Activated CD4-positive, alpha-beta T cell treated with anti-CD3 and anti-CD28 coated beads for 36 hours (primary cell): ENCODE measurements at regions not wholly inside any gene's neighbourhood (a gene's known extent, or its start where the extent isn't known, plus 50 kb on each side); places are given as distances from the start of the nearest gene placed in this dataset.
"Not testable (repeated sequence)": the region's sequence is repeated elsewhere in the genome, so short reads cannot be mapped to it uniquely, and the experiment has no call there.

Experiments
- ATAC-seq: fragments of 200-7000 bp; cut with Tn5 transposase; one replicate; pipeline ENCODE4 v1.10.0; 2021; ENCODE audit warnings: mild to moderate bottlenecking, moderate library complexity
- CTCF ChIA-PET: fragments of 350-600 bp; sonication (Branson Sonifier 250); formaldehyde crosslinking; loops from one replicate; lab custom pipeline; 2021; ENCODE audit warnings: antibody characterized with exemption; lab: Charles Lee
- POLR2A ChIA-PET: fragments of 350-600 bp; sonication (Branson Sonifier 250); formaldehyde crosslinking; loops from one replicate; lab custom pipeline; 2021; ENCODE audit warnings: antibody characterized with exemption, inconsistent platforms; lab: Charles Lee
- DNase-seq: peaks from one replicate; pipeline ENCODE4 v3.0.0-alpha.2; 2020
- H3K27ac Mint-ChIP-seq: one replicate; pipeline ENCODE4 v1.8.0; 2021; ENCODE audit warnings: mixed read lengths
- H3K27me3 Mint-ChIP-seq: one replicate; pipeline ENCODE4 v1.8.0; 2021; ENCODE audit warnings: mixed read lengths
- H3K36me3 Mint-ChIP-seq: one replicate; pipeline ENCODE4 v1.8.0; 2021; ENCODE audit warnings: low read depth, mixed read lengths
- H3K4me1 Mint-ChIP-seq: one replicate; pipeline ENCODE4 v1.8.0; 2021; ENCODE audit warnings: mixed read lengths
- H3K4me3 Mint-ChIP-seq: one replicate; pipeline ENCODE4 v1.8.0; 2021; ENCODE audit warnings: mild to moderate bottlenecking, moderate library complexity, mixed read lengths
- H3K9me3 Mint-ChIP-seq: one replicate; pipeline ENCODE4 v1.8.0; 2021; ENCODE audit warnings: low read depth, mixed read lengths
- intact Hi-C, 2 experiments: fragments of 100-400 bp; cut with DNase I in 1 of 2; cut with micrococcal nuclease in 1 of 2; formaldehyde crosslinking; loops; one replicate each; pipeline versions ENCODE4 v1.14.2 to v1.15.1; 2022 to 2024; cut with DNase I, micrococcal nuclease

DNA sequence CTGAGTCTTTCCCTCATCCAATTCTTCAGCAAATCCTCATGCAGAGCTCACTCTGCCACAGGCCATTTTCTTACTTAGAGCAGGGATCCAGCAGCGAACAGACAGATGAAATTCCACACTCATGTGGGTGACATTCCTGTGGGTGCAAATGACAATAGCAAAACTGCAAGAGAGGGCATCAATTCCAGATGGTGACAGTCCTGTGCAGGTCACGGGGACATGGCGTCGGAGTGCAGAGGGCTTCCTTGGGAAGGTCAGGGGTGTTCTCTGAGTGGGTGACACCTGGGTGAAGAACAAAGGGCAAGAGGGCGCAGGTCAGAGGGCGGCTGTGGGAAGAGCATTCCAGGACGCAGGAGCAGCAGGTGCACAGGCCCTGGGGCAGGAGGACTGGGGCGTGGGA, 500.0 kb downstream of the PREX1 start:
- CTCF ChIA-PET, H3K27ac Mint-ChIP-seq, DNase-seq, H3K36me3 Mint-ChIP-seq, intact Hi-C loops, H3K4me3 Mint-ChIP-seq, POLR2A ChIA-PET, H3K27me3 Mint-ChIP-seq, H3K9me3 Mint-ChIP-seq, H3K4me1 Mint-ChIP-seq, ATAC-seq: not testable (repeated sequence)

DNA sequence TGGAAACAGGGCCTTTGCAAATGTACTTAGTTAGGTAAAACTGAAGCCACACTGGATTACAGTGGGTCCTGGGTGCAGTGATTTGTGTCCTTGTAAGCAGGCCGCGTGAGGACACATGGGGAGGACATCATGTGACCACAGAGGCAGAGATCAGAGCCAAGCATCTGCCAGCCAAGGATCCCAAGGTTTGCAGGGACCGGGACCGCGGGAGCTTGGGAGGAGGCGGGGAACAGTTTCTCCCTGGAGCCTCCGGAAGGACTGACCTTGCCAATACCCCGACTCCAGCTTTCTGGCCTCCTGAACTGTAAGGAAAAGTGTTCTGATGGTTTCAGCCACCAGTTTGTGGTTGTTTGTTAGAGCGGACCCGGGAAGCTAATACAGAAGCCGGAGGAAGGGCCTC, 500.9 kb downstream of the PREX1 start:
- H3K4me1 Mint-ChIP-seq, result no peaks in the 10 kb centered on the region
- H3K27me3 Mint-ChIP-seq, result peaks cover 5% of the 10 kb centered on the region
- ChIA-PET CTCF (no interaction called here), POLR2A (no interaction called here)
- ATAC-seq (no peak), DNase-seq (no peak)
- H3K9me3 Mint-ChIP-seq, result no peaks in the 10 kb centered on the region
- H3K4me3 Mint-ChIP-seq, result no peak overlapping the region
- H3K27ac Mint-ChIP-seq, result no peak overlapping the region
- intact Hi-C loops, result no loop called here
- H3K36me3 Mint-ChIP-seq, result no peaks in the 10 kb centered on the region

DNA sequence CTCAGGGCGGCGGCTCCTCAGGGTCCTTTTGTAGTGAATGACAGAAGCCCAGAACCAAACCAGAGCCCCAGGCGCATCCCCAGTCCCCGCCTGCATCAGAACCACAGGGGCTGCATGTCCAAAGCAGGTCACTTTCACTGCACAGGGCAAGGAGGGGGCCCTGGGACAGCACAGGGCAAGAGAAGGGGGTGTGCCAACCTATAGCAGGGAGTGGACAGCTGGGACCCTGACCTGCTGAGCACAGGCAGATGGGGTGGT, 501.4 kb downstream of the PREX1 start:
- H3K36me3 Mint-ChIP-seq, result no peaks in the 10 kb centered on the region
- ChIA-PET POLR2A (no interaction called here), CTCF (no interaction called here)
- no peak overlapping the region for H3K4me3 Mint-ChIP-seq
- intact Hi-C loops, result no loop called here
- no peaks in the 10 kb centered on the region for H3K4me1 Mint-ChIP-seq
- no peak for DNase-seq
- H3K9me3 Mint-ChIP-seq, result no peaks in the 10 kb centered on the region
- ATAC-seq, result no peak
- peaks cover 3% of the 10 kb centered on the region for H3K27me3 Mint-ChIP-seq
- H3K27ac Mint-ChIP-seq, result no peak overlapping the region

DNA sequence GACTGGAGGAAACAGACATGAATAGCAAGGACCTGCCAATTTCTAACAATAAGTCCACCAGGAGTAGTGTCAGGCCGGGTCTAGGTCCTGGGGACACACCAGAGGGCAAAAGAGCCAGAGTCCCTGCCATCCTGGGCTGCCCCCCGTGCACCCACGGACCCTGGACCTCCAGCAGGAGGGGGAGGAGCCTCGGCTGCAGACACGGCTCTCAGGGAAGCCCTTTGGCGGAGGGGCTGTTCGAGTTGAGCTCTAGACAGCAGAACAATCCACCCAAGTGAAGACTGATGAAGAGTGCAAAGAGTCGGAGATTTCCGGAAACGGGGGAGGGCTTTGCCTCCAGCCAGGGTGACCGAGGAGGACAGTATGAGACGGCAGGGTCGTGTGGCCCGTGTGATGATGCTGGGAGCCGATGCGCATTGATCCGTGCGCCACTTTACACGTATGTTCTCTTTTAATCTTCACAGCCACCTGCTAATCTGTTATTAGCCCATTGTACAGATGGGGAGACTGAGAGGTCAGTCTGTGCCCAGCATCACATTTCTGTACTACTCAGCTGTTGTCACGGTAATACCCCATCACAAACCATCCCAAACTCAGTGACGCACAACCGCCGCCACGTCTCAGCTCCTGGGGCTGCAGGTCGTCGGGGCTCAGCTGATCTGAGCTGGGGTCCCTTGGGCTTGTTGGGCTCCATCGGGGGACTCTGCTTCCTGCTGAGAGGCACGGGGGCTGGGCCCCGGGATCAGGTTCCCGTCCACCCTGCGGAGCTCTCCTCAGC, 502.0 kb downstream of the PREX1 start:
- ChIA-PET POLR2A (no interaction called here), CTCF (no interaction called here)
- H3K27ac Mint-ChIP-seq, result no peak overlapping the region
- no peak overlapping the region for H3K4me3 Mint-ChIP-seq
- H3K9me3 Mint-ChIP-seq, result no peaks in the 10 kb centered on the region
- intact Hi-C loops, result no loop called here
- no peaks in the 10 kb centered on the region for H3K4me1 Mint-ChIP-seq
- DNase-seq (no peak), ATAC-seq (no peak)
- no peaks in the 10 kb centered on the region for H3K36me3 Mint-ChIP-seq
- peaks cover 3% of the 10 kb centered on the region for H3K27me3 Mint-ChIP-seq

DNA sequence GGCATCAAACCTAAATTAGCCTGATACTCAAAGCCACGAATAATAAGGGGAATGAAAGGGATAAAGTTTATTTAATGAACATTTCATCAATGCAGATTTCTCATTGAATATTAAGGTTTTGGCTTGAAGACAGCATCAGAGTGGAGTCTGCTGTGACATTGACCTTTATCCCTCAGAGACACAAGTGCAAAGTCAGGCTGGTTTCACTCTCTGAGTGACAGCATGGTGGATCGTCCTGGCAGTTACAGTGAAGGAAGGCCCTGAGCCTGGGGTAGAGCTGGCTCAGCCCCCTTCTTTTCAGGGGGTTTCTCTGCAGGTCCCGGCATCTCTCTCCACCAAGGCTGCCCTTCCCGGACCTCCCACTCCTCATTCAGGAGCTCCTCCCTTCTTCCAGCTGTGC, 503.1 kb downstream of the PREX1 start:
- intact Hi-C loops, result no loop called here
- H3K4me1 Mint-ChIP-seq, result no peaks in the 10 kb centered on the region
- CTCF ChIA-PET, result no interaction called here
- no peaks in the 10 kb centered on the region for H3K9me3 Mint-ChIP-seq
- ATAC-seq, result no peak
- H3K4me3 Mint-ChIP-seq, result no peak overlapping the region
- no peak overlapping the region for H3K27ac Mint-ChIP-seq
- peaks cover 3% of the 10 kb centered on the region for H3K27me3 Mint-ChIP-seq
- POLR2A ChIA-PET, result no interaction called here
- no peak for DNase-seq
- H3K36me3 Mint-ChIP-seq, result no peaks in the 10 kb centered on the region

DNA sequence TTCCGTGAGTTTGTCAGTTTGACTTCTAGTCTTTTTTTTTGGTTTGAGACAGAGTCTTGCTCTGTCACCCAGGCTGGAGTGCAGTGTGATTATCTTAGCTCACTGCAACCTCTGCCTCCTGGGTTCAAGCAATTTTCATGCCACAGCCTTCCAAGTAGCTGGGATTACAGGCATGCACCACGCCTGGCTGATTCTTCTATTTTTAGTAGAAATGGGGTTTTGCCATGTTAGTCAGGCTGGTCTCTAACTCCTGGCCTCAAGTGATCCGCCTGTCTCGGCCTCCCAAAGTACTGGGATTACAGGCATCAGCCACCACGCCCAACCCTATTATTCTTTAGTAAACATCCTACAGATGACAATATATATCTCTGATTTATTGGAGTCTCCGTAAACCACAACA, 506.5 kb downstream of the PREX1 start:
- CTCF ChIA-PET, result no interaction called here
- POLR2A ChIA-PET, result no interaction called here
- no peaks in the 10 kb centered on the region for H3K9me3 Mint-ChIP-seq
- H3K27ac Mint-ChIP-seq, result no peak overlapping the region
- DNase-seq (no peak), ATAC-seq (no peak)
- intact Hi-C loops, result no loop called here
- no peak overlapping the region for H3K4me3 Mint-ChIP-seq
- H3K36me3 Mint-ChIP-seq, result no peaks in the 10 kb centered on the region
- peaks cover 7% of the 10 kb centered on the region for H3K27me3 Mint-ChIP-seq
- no peaks in the 10 kb centered on the region for H3K4me1 Mint-ChIP-seq

DNA sequence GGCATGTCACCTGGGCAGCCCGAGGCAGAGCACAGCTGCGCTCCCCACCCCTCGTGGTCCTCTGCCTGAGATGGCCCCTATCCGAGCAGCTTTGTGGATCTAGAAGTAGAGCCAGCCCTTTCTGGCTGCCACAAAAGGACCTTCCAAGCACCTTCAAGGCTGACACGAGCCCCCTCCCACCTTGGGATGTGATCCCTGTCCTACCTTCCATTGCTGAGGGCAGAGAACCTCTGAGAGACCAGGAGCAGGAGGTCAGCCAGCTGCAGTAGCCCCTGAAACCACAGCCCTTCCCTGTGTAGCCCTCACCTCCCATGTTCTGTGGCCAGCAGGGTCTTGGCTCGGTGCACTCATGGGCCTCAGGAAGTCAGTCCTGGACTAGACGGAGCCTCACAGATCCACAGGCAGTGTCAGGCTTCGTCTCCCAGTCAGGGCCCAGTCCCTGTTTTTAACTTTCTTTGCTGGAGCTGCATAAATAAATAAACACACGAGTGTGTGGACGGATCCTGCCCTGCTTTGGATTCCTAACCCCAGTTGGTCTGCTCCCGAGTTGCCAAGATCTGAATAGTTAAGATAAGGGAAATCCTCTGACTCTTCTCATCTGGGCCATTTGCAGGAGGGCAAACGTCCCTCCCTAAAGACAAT, 507.7 kb downstream of the PREX1 start:
- ChIA-PET POLR2A (no interaction called here), CTCF (no interaction called here)
- Mint-ChIP-seq H3K9me3 (no peaks in the 10 kb centered on the region), H3K4me3 (no peak overlapping the region), H3K27me3 (peaks cover 6% of the 10 kb centered on the region), H3K4me1 (no peaks in the 10 kb centered on the region), H3K27ac (no peak overlapping the region), H3K36me3 (no peaks in the 10 kb centered on the region)
- DNase-seq (no peak), ATAC-seq (no peak)
- intact Hi-C loops, result no loop called here

DNA sequence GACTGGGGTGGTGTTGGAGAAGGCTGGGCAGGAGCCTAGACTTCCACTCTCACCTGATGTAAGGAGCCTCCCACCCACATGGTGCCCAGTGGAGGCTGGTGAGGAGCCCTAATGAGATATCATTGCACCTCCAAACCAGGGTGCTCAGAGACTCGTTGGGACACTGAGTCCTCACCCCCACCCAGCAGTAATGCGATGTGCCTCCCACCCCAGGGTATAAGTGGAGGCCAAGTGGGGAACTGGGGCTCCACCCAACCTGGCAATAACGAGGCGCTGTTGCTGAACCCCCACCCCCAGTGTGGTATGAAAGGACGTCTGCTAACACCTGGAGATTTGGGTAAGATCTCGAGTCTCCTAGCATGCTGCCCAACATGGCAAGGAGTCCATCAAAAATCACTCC, 510.2 kb downstream of the PREX1 start:
- ChIA-PET POLR2A (no interaction called here), CTCF (no interaction called here)
- ATAC-seq, result no peak
- intact Hi-C loops, result no loop called here
- peaks cover 8% of the 10 kb centered on the region for H3K27me3 Mint-ChIP-seq
- H3K4me1 Mint-ChIP-seq, result no peaks in the 10 kb centered on the region
- H3K36me3 Mint-ChIP-seq, result no peaks in the 10 kb centered on the region
- no peak for DNase-seq
- H3K27ac Mint-ChIP-seq, result no peak overlapping the region
- no peaks in the 10 kb centered on the region for H3K9me3 Mint-ChIP-seq
- no peak overlapping the region for H3K4me3 Mint-ChIP-seq

DNA sequence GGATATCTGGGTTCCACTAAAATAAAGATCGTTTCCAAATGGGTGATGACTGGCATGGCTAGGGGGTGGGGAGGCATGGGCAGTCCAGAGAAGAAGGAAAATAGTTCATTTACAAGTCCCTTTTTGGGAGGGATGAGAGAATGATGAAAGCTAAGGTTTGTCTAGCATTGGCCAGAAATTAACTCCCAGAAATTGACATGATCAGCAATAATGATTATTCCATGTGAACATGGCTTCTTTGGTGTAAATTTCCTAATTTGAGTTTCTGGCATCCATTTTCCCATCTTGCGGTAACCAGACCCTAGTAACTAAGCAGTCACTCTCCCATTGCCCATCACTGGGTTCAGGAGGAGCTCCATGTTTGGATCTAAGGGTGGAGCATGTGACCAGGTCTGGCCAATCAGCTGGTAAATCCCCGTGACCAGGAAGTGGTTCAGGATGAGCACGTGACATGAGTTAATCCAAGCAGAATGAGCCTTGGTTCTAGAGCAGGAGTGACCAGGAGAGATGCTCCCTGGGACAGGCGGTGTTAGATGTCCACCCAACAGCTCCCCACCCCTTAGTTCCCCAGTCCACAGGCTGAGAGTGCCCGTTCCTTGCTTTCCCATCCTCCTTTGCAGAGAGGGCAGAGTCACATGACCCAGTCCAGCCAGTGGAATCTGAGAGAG, 512.7 kb downstream of the PREX1 start:
- H3K4me1 Mint-ChIP-seq, result no peaks in the 10 kb centered on the region
- intact Hi-C loops, result no loop called here
- CTCF ChIA-PET, result interaction anchor here (0.6 kb wide), 1 partner anchor 567 kb away, joined by 5 read pairs; no protein-coding TSS in a partner anchor
- no peaks in the 10 kb centered on the region for H3K9me3 Mint-ChIP-seq
- DNase-seq (no peak), ATAC-seq (no peak)
- no peaks in the 10 kb centered on the region for H3K36me3 Mint-ChIP-seq
- no peak overlapping the region for H3K4me3 Mint-ChIP-seq
- POLR2A ChIA-PET, result no interaction called here
- H3K27ac Mint-ChIP-seq, result no peak overlapping the region
- peaks cover 8% of the 10 kb centered on the region for H3K27me3 Mint-ChIP-seq

DNA sequence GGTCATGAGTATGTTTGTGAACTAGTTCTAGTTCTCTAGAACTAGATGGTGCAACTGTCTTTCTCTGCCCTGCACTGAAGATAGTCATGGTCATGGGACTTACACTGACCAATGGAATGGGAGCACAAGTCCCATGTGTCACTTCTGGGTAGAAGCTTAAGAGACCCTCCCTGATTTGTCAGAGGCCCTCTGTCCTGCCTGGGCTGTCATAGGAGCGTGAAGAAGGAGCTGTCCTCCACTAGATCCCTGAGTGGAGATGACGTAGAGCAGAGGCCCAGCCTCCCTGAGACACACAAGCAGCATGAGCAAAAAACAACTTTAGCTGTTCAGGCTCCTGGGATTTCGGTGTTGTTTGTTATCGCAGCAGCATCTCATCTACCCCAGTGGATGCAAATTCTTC, 514.5 kb downstream of the PREX1 start:
- intact Hi-C loops, result no loop called here
- POLR2A ChIA-PET, result interaction anchor here (0.6 kb wide), 1 partner anchor 253 kb away, joined by 3 read pairs; no protein-coding TSS in a partner anchor
- CTCF ChIA-PET, result no interaction called here

DNA sequence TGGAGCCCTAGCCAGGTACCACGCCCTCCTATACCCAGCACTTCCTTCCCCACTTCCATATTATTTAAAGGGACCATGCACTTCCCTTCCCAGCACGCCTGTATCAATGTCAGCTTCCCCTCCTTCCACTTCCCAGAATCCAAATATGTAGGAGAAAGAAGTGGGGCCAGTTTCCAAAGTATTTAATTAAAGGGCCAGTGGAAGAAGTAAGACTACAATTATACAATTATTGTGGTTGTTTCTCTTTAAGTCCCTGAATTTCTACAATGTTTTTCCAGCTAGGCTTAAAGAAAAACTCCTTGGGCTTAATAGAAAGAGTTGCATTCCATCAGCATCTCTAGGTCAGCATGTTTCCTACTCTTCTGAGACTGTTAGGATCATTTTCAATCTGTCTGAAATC, 515.8 kb downstream of the PREX1 start:
- CTCF ChIA-PET, result interaction anchor here (0.7 kb wide), 1 partner anchor 11 kb away, joined by 3 read pairs; no protein-coding TSS in a partner anchor
- no peaks in the 10 kb centered on the region for H3K9me3 Mint-ChIP-seq

More for the DNA sequence above, 514.5 kb downstream of the PREX1 start:
- ATAC-seq, result no peak
- Mint-ChIP-seq H3K36me3 (no peaks in the 10 kb centered on the region), H3K4me3 (no peak overlapping the region), H3K27ac (no peak overlapping the region), H3K4me1 (no peaks in the 10 kb centered on the region), H3K9me3 (no peaks in the 10 kb centered on the region), H3K27me3 (peaks cover 6% of the 10 kb centered on the region)
- no peak for DNase-seq

DNA sequence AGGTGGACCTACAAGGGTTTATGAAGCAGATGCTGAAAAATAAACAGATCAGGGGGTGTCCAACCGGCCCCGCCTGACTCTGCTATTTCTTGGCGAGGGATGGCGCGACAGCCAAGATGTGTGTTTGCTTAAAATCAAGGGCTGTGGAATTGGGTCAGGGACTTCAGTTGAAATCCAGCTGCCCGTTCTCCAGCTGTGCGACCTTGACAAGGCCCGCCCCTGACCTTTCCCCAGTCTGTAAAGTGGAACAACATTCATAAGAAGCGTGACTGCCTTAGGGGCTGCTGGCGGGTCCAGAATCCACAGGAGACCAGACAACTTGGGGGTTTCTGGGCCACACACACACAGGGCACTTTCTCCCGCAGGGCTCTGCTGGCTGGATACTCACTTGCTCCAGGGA, 517.5 kb downstream of the PREX1 start:
- Mint-ChIP-seq H3K27ac (no peak overlapping the region), H3K36me3 (no peaks in the 10 kb centered on the region), H3K9me3 (no peaks in the 10 kb centered on the region), H3K27me3 (peaks cover 3% of the 10 kb centered on the region), H3K4me3 (no peak overlapping the region), H3K4me1 (no peaks in the 10 kb centered on the region)
- ChIA-PET CTCF (no interaction called here), POLR2A (no interaction called here)
- no peak for DNase-seq
- intact Hi-C loops, result no loop called here
- no peak for ATAC-seq

More for the DNA sequence above, 515.8 kb downstream of the PREX1 start:
- H3K36me3 Mint-ChIP-seq, result no peaks in the 10 kb centered on the region
- DNase-seq, result no peak
- no peaks in the 10 kb centered on the region for H3K4me1 Mint-ChIP-seq
- peaks cover 4% of the 10 kb centered on the region for H3K27me3 Mint-ChIP-seq
- no peak overlapping the region for H3K27ac Mint-ChIP-seq
- no peak overlapping the region for H3K4me3 Mint-ChIP-seq
- intact Hi-C loops, result no loop called here
- POLR2A ChIA-PET, result no interaction called here
- ATAC-seq, result no peak
